ENCODE measurements at regions not wholly inside any gene's neighbourhood (a gene's known extent, or its start where the extent isn't known, plus 50 kb on each side); places are given as distances from the start of the nearest gene placed in this dataset.

GRCh38 chr10:71045204-71045809 lies 156.9 kb upstream of the PCBD1 start:
- DNase-seq (ENCODE audit: low spot score) (no peak), ATAC-seq (ENCODE audit: low read depth) (no peak)
- no peak overlapping the region for H3K27ac ChIP-seq (ENCODE audit: poor library complexity, severe bottlenecking)

GRCh38 chr10:71045936-71046335 lies 157.6 kb upstream of the PCBD1 start:
- no peak for DNase-seq (ENCODE audit: low spot score)
- Histone ChIP-seq H3K9me3 (ENCODE audit: severe bottlenecking) (no peaks in the 10 kb centered on the region), H3K4me3 (ENCODE audit: severe bottlenecking) (no peak overlapping the region), H3K4me1 (ENCODE audit: insufficient read depth, poor library complexity, severe bottlenecking) (no peaks in the 10 kb centered on the region), H3K27ac (ENCODE audit: poor library complexity, severe bottlenecking) (no peak overlapping the region), H3K27me3 (ENCODE audit: insufficient read depth, poor library complexity, severe bottlenecking) (no peaks in the 10 kb centered on the region), H3K36me3 (ENCODE audit: low read depth) (no peaks in the 10 kb centered on the region)
- TF ChIP-seq CTCF (IDR thresholded peaks at IDR 0.05; ENCODE audit: poor library complexity, severe bottlenecking), result no peak
- no peak for ATAC-seq (ENCODE audit: low read depth)

More at GRCh38 chr10:71045204-71045809, 156.9 kb upstream of the PCBD1 start:
- Histone ChIP-seq H3K27me3 (ENCODE audit: insufficient read depth, poor library complexity, severe bottlenecking) (no peaks in the 10 kb centered on the region), H3K4me1 (ENCODE audit: insufficient read depth, poor library complexity, severe bottlenecking) (no peaks in the 10 kb centered on the region), H3K4me3 (ENCODE audit: severe bottlenecking) (no peak overlapping the region), H3K36me3 (ENCODE audit: low read depth) (no peaks in the 10 kb centered on the region), H3K9me3 (ENCODE audit: severe bottlenecking) (no peaks in the 10 kb centered on the region)
- TF ChIP-seq CTCF (IDR thresholded peaks at IDR 0.05; ENCODE audit: poor library complexity, severe bottlenecking), result no peak

- no peaks in the 10 kb centered on the region for H3K27me3 ChIP-seq (ENCODE audit: insufficient read depth, poor library complexity, severe bottlenecking)
Observed at GRCh38 chr10:71046747-71047146, 158.4 kb upstream of the PCBD1 start.

GRCh38 chr10:71048971-71049615 lies 160.7 kb upstream of the PCBD1 start:
- Histone ChIP-seq H3K27ac (ENCODE audit: poor library complexity, severe bottlenecking) (no peak overlapping the region), H3K4me1 (ENCODE audit: insufficient read depth, poor library complexity, severe bottlenecking) (no peaks in the 10 kb centered on the region), H3K27me3 (ENCODE audit: insufficient read depth, poor library complexity, severe bottlenecking) (no peaks in the 10 kb centered on the region), H3K36me3 (ENCODE audit: low read depth) (no peaks in the 10 kb centered on the region), H3K4me3 (ENCODE audit: severe bottlenecking) (no peak overlapping the region), H3K9me3 (ENCODE audit: severe bottlenecking) (no peaks in the 10 kb centered on the region)
- no peak for DNase-seq (ENCODE audit: low spot score)
- ATAC-seq (ENCODE audit: low read depth), result no peak
- TF ChIP-seq CTCF (IDR thresholded peaks at IDR 0.05; ENCODE audit: poor library complexity, severe bottlenecking), result no peak

More at GRCh38 chr10:71046747-71047146, 158.4 kb upstream of the PCBD1 start:
- no peaks in the 10 kb centered on the region for H3K9me3 ChIP-seq (ENCODE audit: severe bottlenecking)
- TF ChIP-seq CTCF (IDR thresholded peaks at IDR 0.05; ENCODE audit: poor library complexity, severe bottlenecking), result no peak
- DNase-seq (ENCODE audit: low spot score), result no peak
- H3K27ac ChIP-seq (ENCODE audit: poor library complexity, severe bottlenecking), result no peak overlapping the region
- ATAC-seq (ENCODE audit: low read depth), result no peak
- H3K4me1 ChIP-seq (ENCODE audit: insufficient read depth, poor library complexity, severe bottlenecking), result no peaks in the 10 kb centered on the region
- no peak overlapping the region for H3K4me3 ChIP-seq (ENCODE audit: severe bottlenecking)
- H3K36me3 ChIP-seq (ENCODE audit: low read depth), result no peaks in the 10 kb centered on the region

GRCh38 chr10:71049994-71050393 lies 161.6 kb upstream of the PCBD1 start:
- Histone ChIP-seq H3K27ac (ENCODE audit: poor library complexity, severe bottlenecking) (no peak overlapping the region), H3K4me1 (ENCODE audit: insufficient read depth, poor library complexity, severe bottlenecking) (no peaks in the 10 kb centered on the region), H3K9me3 (ENCODE audit: severe bottlenecking) (no peaks in the 10 kb centered on the region), H3K27me3 (ENCODE audit: insufficient read depth, poor library complexity, severe bottlenecking) (no peaks in the 10 kb centered on the region), H3K36me3 (ENCODE audit: low read depth) (no peaks in the 10 kb centered on the region), H3K4me3 (ENCODE audit: severe bottlenecking) (no peak overlapping the region)
- no peak for ATAC-seq (ENCODE audit: low read depth)
- no peak for DNase-seq (ENCODE audit: low spot score)
- no peak for TF ChIP-seq CTCF (IDR thresholded peaks at IDR 0.05; ENCODE audit: poor library complexity, severe bottlenecking)

Data from RWPE2 (cell line).